Esophagus squamous epithelium (tissue), 5 donors: ENCODE measurements at regions not wholly inside any gene's neighbourhood (a gene's known extent, or its start where the extent isn't known, plus 50 kb on each side); places are given as distances from the start of the nearest gene placed in this dataset.

ENCODE experiments used
- DNase-seq: peaks from one replicate; lab custom pipeline; 2025; lab: John Stamatoyannopoulos, UW
- H3K27ac ChIP-seq, 4 donors: fragments of 200-600 bp; sonication (generic); one replicate each; pipeline ENCODE4 v1.5.1; 2016 to 2019; ENCODE audit warnings: mild to moderate bottlenecking in 1 of 4
- H3K27me3 ChIP-seq, 4 donors: fragments of 200-600 bp; sonication (generic); 1 replicate in 3 of 4; 2 replicates in 1 of 4; pipeline versions ENCODE4 v1.5.1 to v1.6.0; 2017 to 2021; ENCODE audit warnings: antibody characterized with exemption in 1 of 4
- H3K36me3 ChIP-seq, 3 donors: fragments of 200-600 bp; sonication (generic); one replicate each; pipeline ENCODE4 v1.5.1; 2016 to 2019
- H3K4me1 ChIP-seq, 3 donors: fragments of 200-600 bp; sonication (generic); one replicate each; pipeline ENCODE4 v1.5.1; 2017 to 2019
- H3K4me3 ChIP-seq, 4 donors: fragments of 200-600 bp; sonication (generic); 1 replicate in 3 of 4; 2 replicates in 1 of 4; pipeline ENCODE4 v1.5.1; 2016 to 2019; ENCODE audit warnings: mild to moderate bottlenecking in 2 of 4, moderate library complexity in 1 of 4
- H3K9me3 ChIP-seq, 3 donors: fragments of 200-600 bp; sonication (generic); one replicate each; pipeline ENCODE4 v1.5.1; 2016 to 2019
- CTCF ChIP-seq, 6 experiments: fragments of 450-650 bp in 4 of 6; fragments of 200-600 bp in 2 of 6; sonication (generic) in 2 of 6; IDR thresholded peaks; one replicate each; pipeline ENCODE4 v1.5.1; 2016 to 2019; ENCODE audit warnings: antibody characterized with exemption in 6 of 6, mild to moderate bottlenecking in 4 of 6, moderate library complexity in 4 of 6
- POLR2A ChIP-seq, 4 donors: fragments of 450-650 bp; IDR thresholded peaks; one replicate each; pipeline ENCODE4 v1.6.1; 2017; ENCODE audit warnings: antibody characterized with exemption in 4 of 4, mild to moderate bottlenecking in 4 of 4, moderate library complexity in 3 of 4
- WGBS, 2 donors: methylation state at CpG; one replicate each; pipeline ENCODE4 v1.1.5; 2018; 5-methylcytosine and 5-hydroxymethylcytosine counted together
- intact Hi-C: fragments of 100-400 bp; cut with DNase I; formaldehyde crosslinking; loops from one replicate; pipeline ENCODE4 v1.15.0; 2022
- donor health status: DM: yes; HTN: yes; CAD: no.

- no peak for DNase-seq
- H3K36me3 ChIP-seq: no peaks in the 10 kb centered on the region
- no peaks in the 10 kb centered on the region for H3K4me1 ChIP-seq
- H3K4me3 ChIP-seq: no peak overlapping the region
- H3K9me3 ChIP-seq: no peaks in the 10 kb centered on the region
- 84 to 86% methylated on average over 9 to 12 of the region's 17 CpGs for WGBS, 2 donors
- intact Hi-C loops: no loop called here
- H3K27me3 ChIP-seq: peaks cover 0 to 14% (median 0%) of the 10 kb centered on the region in 4 donors
- no peak overlapping the region for H3K27ac ChIP-seq
- TF ChIP-seq POLR2A (IDR thresholded peaks at IDR 0.05): no peak
Measured at GRCh38 chr11:134508219-134508990, 96.4 kb upstream of the B3GAT1 start.

- no peak for TF ChIP-seq POLR2A (IDR thresholded peaks at IDR 0.05)
- TF ChIP-seq CTCF (IDR thresholded peaks at IDR 0.05): no peak
- intact Hi-C loops: no loop called here
- no peak overlapping the region for H3K4me3 ChIP-seq
- H3K4me1 ChIP-seq: no peaks in the 10 kb centered on the region
- peaks cover 0 to 26% (median 0%) of the 10 kb centered on the region in 4 donors for H3K27me3 ChIP-seq
- DNase-seq: no peak
- no peaks in the 10 kb centered on the region for H3K9me3 ChIP-seq
- WGBS, 2 donors: 69% methylated on average over 2 of the region's 2 CpGs
- H3K36me3 ChIP-seq: no peaks in the 10 kb centered on the region
- no peak overlapping the region for H3K27ac ChIP-seq
Measured at GRCh38 chr11:134506046-134506445, 94.0 kb upstream of the B3GAT1 start.

- no peak overlapping the region for H3K27ac ChIP-seq
- no peaks in the 10 kb centered on the region for H3K36me3 ChIP-seq
- DNase-seq: no peak
- no peak for TF ChIP-seq POLR2A (IDR thresholded peaks at IDR 0.05)
- TF ChIP-seq CTCF (IDR thresholded peaks at IDR 0.05): no peak
- H3K9me3 ChIP-seq: no peaks in the 10 kb centered on the region
- intact Hi-C loops: no loop called here
- H3K4me1 ChIP-seq: no peaks in the 10 kb centered on the region
- WGBS, 2 donors: 71 to 72% methylated on average over 3 of the region's 3 CpGs
- no peak overlapping the region for H3K4me3 ChIP-seq
- peaks cover 0 to 23% (median 0%) of the 10 kb centered on the region in 4 donors for H3K27me3 ChIP-seq
Measured at GRCh38 chr11:134505125-134505524, 93.1 kb upstream of the B3GAT1 start.

GRCh38 chr11:134504146-134504905 lies 92.3 kb upstream of the B3GAT1 start:
- 21 to 44% methylated on average over 16 of the region's 16 CpGs for WGBS, 2 donors

GRCh38 chr11:134503596-134503995 lies 91.6 kb upstream of the B3GAT1 start:
- intact Hi-C loops: no loop called here
- Histone ChIP-seq H3K27me3 (peaks cover 0 to 23% (median 0%) of the 10 kb centered on the region in 4 donors), H3K9me3 (no peaks in the 10 kb centered on the region), H3K4me3 (no peak overlapping the region), H3K36me3 (no peaks in the 10 kb centered on the region), H3K4me1 (no peaks in the 10 kb centered on the region), H3K27ac (no peak overlapping the region)
- WGBS, 2 donors: 92 to 94% methylated on average over 11 to 12 of the region's 16 CpGs
- TF ChIP-seq POLR2A (IDR thresholded peaks at IDR 0.05) (no peak), CTCF (IDR thresholded peaks at IDR 0.05) (no peak)
- DNase-seq: no peak

More at GRCh38 chr11:134504146-134504905, 92.3 kb upstream of the B3GAT1 start:
- TF ChIP-seq CTCF (IDR thresholded peaks at IDR 0.05) (no peak), POLR2A (IDR thresholded peaks at IDR 0.05) (no peak)
- no peaks in the 10 kb centered on the region for H3K36me3 ChIP-seq
- intact Hi-C loops: no loop called here
- H3K9me3 ChIP-seq: no peaks in the 10 kb centered on the region
- no peaks in the 10 kb centered on the region for H3K4me1 ChIP-seq
- H3K4me3 ChIP-seq: no peak overlapping the region
- H3K27me3 ChIP-seq: peaks cover 0 to 23% (median 0%) of the 10 kb centered on the region in 4 donors
- no peak overlapping the region for H3K27ac ChIP-seq
- no peak for DNase-seq
